Ovary (tissue), 7 donors: ENCODE measurements at regions not wholly inside any gene's neighbourhood (a gene's known extent, or its start where the extent isn't known, plus 50 kb on each side); places are given as distances from the start of the nearest gene placed in this dataset.

ENCODE experiments used
- DNase-seq, 5 donors: peaks; one replicate each; pipeline ENCODE4 v3.0.0-alpha.2; 2019 to 2020
- H3K27ac ChIP-seq, 2 donors: fragments of 200-600 bp; one replicate each; pipeline versions ENCODE4 v1.5.1 to v1.8.0; 2019 to 2022
- H3K27me3 ChIP-seq: fragments of 200-600 bp; one replicate; pipeline ENCODE4 v1.8.0; 2022
- H3K36me3 ChIP-seq: fragments of 200-600 bp; sonication (generic); one replicate; pipeline ENCODE4 v1.5.1; 2019
- H3K4me1 ChIP-seq: one replicate; pipeline ENCODE4 v1.8.1; 2013; ENCODE audit warnings: mild to moderate bottlenecking, moderate library complexity; ENCODE audit not compliant: insufficient read depth
- H3K4me3 ChIP-seq: fragments of 200-600 bp; sonication (generic); one replicate; pipeline ENCODE4 v1.5.1; 2017
- H3K9me3 ChIP-seq, 2 donors: fragments of 200-600 bp in 1 of 2; sonication (generic) in 1 of 2; one replicate each; pipeline versions ENCODE4 v1.5.1 to v1.8.1; 2013 to 2019; ENCODE audit warnings: mild to moderate bottlenecking in 1 of 2, moderate library complexity in 1 of 2
- EP300 ChIP-seq: sonication (generic); formaldehyde crosslinking; IDR thresholded peaks from one replicate; pipeline ENCODE4 v1.6.1; 2017; ENCODE audit warnings: antibody characterized with exemption
- POLR2A ChIP-seq: fragments of 450-650 bp; IDR thresholded peaks from one replicate; pipeline ENCODE4 v1.6.1; 2017; ENCODE audit warnings: antibody characterized with exemption, mild to moderate bottlenecking, moderate library complexity
- WGBS, 3 donors: extraction: QIAGEN DNeasy Blood & Tissue Kit in 1 of 3; methylation state at CpG; one replicate each; pipeline versions ENCODE4 v1.1.5 to v1.1.7; 2013 to 2017; 5-methylcytosine and 5-hydroxymethylcytosine counted together
- intact Hi-C, 4 donors: fragments of 100-400 bp; cut with DNase I; formaldehyde crosslinking; loops; one replicate each; pipeline versions ENCODE4 v1.11.0 to v1.15.1; 2022 to 2023
- TF ChIP-seq, protein P1 (sequence below), 3 donors: fragments of 450-650 bp in 2 of 3; fragments of 200-600 bp in 1 of 3; IDR thresholded peaks; one replicate each; pipeline versions ENCODE4 v1.5.1 to v1.8.0; 2016 to 2022; ENCODE audit warnings: antibody characterized with exemption in 3 of 3, mild to moderate bottlenecking in 1 of 3
- donor health status: DM: no; HTN: no; CAD: no; lungs with moderate emphysema.
- donor health status: DM: no; HTN: no; CAD: no.
- donor health status: Bipolar disorder and iron deficiency.
- donor health status: DM: no; HTN: no; CAD: no.
- donor health status: DM: yes; HTN: yes; CAD: no.

DNA sequence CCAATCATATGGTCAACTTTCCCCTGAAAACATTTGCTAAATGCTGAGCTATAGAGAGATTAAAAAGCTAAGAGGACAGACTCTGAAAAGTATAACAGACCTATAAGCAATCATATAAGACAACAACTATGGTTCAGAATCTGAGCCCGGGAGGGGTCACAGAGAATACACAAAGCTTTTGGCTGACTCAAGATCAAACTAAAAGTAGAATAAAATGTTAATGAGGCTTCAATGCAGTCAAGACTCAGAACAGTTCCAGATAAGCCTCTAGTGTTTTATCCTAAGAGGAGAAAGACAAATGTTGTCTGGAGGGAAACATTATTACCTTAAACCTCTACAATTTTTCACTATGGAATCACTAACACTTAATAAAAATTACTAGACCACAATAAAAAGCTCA is 175.4 kb upstream of the VEGFC start:
- Histone ChIP-seq H3K27me3 (no peaks in the 10 kb centered on the region), H3K36me3 (no peaks in the 10 kb centered on the region), H3K27ac (no peak overlapping the region), H3K4me1 (no peaks in the 10 kb centered on the region), H3K4me3 (no peak overlapping the region), H3K9me3 (no peaks in the 10 kb centered on the region)
- 34 to 57% (median 50%) methylated on average over 1 of the region's 1 CpG for WGBS, 3 donors
- DNase-seq = no peak
- TF ChIP-seq POLR2A (no peak), EP300 (no peak)
- TF ChIP-seq, protein P1, sequence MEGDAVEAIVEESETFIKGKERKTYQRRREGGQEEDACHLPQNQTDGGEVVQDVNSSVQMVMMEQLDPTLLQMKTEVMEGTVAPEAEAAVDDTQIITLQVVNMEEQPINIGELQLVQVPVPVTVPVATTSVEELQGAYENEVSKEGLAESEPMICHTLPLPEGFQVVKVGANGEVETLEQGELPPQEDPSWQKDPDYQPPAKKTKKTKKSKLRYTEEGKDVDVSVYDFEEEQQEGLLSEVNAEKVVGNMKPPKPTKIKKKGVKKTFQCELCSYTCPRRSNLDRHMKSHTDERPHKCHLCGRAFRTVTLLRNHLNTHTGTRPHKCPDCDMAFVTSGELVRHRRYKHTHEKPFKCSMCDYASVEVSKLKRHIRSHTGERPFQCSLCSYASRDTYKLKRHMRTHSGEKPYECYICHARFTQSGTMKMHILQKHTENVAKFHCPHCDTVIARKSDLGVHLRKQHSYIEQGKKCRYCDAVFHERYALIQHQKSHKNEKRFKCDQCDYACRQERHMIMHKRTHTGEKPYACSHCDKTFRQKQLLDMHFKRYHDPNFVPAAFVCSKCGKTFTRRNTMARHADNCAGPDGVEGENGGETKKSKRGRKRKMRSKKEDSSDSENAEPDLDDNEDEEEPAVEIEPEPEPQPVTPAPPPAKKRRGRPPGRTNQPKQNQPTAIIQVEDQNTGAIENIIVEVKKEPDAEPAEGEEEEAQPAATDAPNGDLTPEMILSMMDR (IDR thresholded peaks at IDR 0.05) = no peak
- intact Hi-C loops = no loop called here

DNA sequence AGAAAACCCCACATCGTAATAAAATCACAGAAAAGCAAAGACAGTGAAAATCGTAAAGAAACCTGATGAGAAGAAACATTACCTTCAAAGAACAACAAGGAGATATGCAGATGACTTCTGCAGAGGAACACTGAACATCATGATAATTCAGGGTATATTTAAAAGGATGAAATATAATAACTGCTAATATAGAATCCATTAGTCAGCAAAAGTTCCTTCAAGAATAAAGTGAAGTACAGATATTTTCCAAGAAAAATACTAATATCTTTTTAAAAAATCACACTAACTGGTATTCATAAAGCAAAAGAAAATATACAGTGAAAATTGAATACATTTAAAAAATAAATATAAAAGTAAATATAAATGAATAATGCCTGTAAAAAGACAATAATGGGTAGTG is 176.3 kb upstream of the VEGFC start:
- no peaks in the 10 kb centered on the region for H3K27me3 ChIP-seq
- WGBS, 3 donors = 25 to 42% (median 29%) methylated on average over 2 of the region's 2 CpGs
- DNase-seq = no peak
- intact Hi-C loops = no loop called here
- H3K27ac ChIP-seq = no peak overlapping the region
- H3K4me1 ChIP-seq = no peaks in the 10 kb centered on the region
- no peak overlapping the region for H3K4me3 ChIP-seq
- no peaks in the 10 kb centered on the region for H3K9me3 ChIP-seq
- H3K36me3 ChIP-seq = no peaks in the 10 kb centered on the region
- TF ChIP-seq, protein P1 (IDR thresholded peaks at IDR 0.05) = no peak
- TF ChIP-seq POLR2A = no peak
- TF ChIP-seq EP300 = no peak

DNA sequence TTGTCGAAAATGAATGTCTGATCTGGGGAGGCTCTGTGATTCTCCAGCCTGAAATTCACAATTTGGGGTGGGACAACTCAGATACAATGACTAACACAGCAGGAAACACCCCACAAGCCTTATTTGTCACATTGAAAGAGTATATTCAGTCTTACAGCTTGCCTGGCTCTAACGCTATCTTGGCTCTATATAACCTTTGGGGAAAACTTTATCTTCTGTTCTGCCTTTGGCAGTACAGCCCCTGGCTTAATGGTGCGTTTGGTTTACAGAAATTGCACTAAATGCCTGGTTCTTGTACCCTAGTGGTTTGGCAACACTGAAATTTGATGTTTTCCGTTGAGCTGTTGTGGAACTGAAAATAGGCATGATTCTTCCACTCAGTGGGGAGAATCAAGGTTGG is 178.1 kb upstream of the VEGFC start:
- Histone ChIP-seq H3K36me3 (no peaks in the 10 kb centered on the region), H3K27me3 (no peaks in the 10 kb centered on the region), H3K4me3 (no peak overlapping the region), H3K9me3 (no peaks in the 10 kb centered on the region), H3K27ac (no peak overlapping the region), H3K4me1 (no peaks in the 10 kb centered on the region)
- WGBS, 3 donors = 91 to 94% (median 92%) methylated on average over 4 of the region's 4 CpGs
- TF ChIP-seq EP300 = no peak
- TF ChIP-seq POLR2A = no peak
- TF ChIP-seq, protein P1 (IDR thresholded peaks at IDR 0.05) = no peak
- intact Hi-C loops = no loop called here
- no peak for DNase-seq

DNA sequence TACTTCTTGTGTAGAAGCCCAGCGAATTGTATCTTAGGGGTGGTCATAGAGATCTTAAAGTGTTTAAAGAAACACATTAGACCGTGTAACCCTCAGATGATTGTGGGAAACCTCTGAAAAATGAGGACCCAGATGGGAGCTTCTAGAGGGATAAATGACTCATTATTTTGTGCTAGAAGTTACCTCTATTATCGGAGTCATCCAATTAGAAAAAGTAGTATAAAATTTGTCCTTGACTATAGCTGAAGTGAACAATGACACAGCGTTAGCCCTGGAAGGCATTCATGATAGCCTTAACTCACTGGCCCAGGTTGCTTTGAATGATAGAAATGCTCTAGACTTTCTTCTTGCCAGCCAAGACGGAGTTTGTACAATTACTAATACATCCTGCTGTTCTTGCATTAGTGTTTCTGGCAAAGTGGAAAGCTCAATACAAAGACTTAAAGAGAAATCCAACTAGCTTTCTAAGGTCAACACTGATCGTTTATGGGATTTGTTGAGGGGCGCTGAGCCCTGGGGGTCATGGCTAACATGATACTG is 178.9 kb upstream of the VEGFC start:
- Histone ChIP-seq H3K4me1 (no peaks in the 10 kb centered on the region), H3K36me3 (no peaks in the 10 kb centered on the region), H3K9me3 (no peaks in the 10 kb centered on the region), H3K4me3 (no peak overlapping the region), H3K27ac (no peak overlapping the region), H3K27me3 (no peaks in the 10 kb centered on the region)
- DNase-seq = no peak
- intact Hi-C loops = no loop called here
- no peak for TF ChIP-seq POLR2A
- no peak for TF ChIP-seq EP300
- TF ChIP-seq, protein P1 (IDR thresholded peaks at IDR 0.05) = no peak
- WGBS, 3 donors = 88 to 91% (median 88%) methylated on average over 7 of the region's 7 CpGs
